ENCODE measurements at regions not wholly inside any gene's neighbourhood (a gene's known extent, or its start where the extent isn't known, plus 50 kb on each side); places are given as distances from the start of the nearest gene placed in this dataset.

DNA sequence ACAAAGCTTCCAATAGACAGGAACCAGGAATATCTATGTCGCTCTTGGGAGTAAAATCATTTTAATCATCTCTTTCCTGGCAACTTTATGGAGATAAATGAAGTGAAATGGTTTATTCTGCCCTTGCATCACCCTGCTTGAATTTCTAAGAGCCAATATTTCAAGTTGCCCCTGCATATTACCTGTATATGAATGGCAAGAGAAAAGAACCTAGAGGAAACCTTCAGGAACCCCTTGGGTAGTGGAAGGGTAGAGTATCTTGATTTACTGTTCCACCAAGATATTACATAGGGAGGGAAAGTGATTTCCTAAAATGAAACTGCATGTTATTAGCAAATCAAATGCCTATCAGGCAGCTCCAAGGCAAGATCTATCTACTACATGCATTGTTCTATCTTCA is 308.4 kb upstream of the NAV3 start:
- BruUV-seq (replicated peaks) = no TSS peak
- no peaks in the 10 kb centered on the region for H3K27me3 ChIP-seq (ENCODE audit: control insufficient read depth, insufficient read depth, low read length)
- DNase-seq (ENCODE audit: low read depth, low spot score) (no peak), ATAC-seq (no peak)
- H3K4me1 ChIP-seq (ENCODE audit: control insufficient read depth, insufficient read depth, low read length) = no peaks in the 10 kb centered on the region
- H3K27ac ChIP-seq (ENCODE audit: low read length) = no peak overlapping the region
- no peaks in the 10 kb centered on the region for H3K36me3 ChIP-seq (ENCODE audit: control insufficient read depth, insufficient read depth, low read length)
- TF ChIP-seq, protein P1, sequence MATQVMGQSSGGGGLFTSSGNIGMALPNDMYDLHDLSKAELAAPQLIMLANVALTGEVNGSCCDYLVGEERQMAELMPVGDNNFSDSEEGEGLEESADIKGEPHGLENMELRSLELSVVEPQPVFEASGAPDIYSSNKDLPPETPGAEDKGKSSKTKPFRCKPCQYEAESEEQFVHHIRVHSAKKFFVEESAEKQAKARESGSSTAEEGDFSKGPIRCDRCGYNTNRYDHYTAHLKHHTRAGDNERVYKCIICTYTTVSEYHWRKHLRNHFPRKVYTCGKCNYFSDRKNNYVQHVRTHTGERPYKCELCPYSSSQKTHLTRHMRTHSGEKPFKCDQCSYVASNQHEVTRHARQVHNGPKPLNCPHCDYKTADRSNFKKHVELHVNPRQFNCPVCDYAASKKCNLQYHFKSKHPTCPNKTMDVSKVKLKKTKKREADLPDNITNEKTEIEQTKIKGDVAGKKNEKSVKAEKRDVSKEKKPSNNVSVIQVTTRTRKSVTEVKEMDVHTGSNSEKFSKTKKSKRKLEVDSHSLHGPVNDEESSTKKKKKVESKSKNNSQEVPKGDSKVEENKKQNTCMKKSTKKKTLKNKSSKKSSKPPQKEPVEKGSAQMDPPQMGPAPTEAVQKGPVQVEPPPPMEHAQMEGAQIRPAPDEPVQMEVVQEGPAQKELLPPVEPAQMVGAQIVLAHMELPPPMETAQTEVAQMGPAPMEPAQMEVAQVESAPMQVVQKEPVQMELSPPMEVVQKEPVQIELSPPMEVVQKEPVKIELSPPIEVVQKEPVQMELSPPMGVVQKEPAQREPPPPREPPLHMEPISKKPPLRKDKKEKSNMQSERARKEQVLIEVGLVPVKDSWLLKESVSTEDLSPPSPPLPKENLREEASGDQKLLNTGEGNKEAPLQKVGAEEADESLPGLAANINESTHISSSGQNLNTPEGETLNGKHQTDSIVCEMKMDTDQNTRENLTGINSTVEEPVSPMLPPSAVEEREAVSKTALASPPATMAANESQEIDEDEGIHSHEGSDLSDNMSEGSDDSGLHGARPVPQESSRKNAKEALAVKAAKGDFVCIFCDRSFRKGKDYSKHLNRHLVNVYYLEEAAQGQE (IDR thresholded peaks at IDR 0.05; ENCODE audit: insufficient read depth in 1 of 2, low read depth in 2 of 2, low read length in 1 of 2) = no peak
- ChIA-PET CTCF (no interaction called here), POLR2A (no interaction called here)
- in situ Hi-C loops (cut with HindIII; ENCODE audit: low pct_unique_long_range_greater_than_20kb, low sequenced_read_pairs) (no loop called here), intact Hi-C loops (cut with micrococcal nuclease; ENCODE audit: unreplicated experiment) (no loop called here)
- H3K4me3 ChIP-seq (ENCODE audit: low read depth in 2 of 2, low read length in 2 of 2) = no peak overlapping the region
- no peaks in the 10 kb centered on the region for H3K9me3 ChIP-seq (ENCODE audit: control insufficient read depth, insufficient read depth, low read depth, low read length)

DNA sequence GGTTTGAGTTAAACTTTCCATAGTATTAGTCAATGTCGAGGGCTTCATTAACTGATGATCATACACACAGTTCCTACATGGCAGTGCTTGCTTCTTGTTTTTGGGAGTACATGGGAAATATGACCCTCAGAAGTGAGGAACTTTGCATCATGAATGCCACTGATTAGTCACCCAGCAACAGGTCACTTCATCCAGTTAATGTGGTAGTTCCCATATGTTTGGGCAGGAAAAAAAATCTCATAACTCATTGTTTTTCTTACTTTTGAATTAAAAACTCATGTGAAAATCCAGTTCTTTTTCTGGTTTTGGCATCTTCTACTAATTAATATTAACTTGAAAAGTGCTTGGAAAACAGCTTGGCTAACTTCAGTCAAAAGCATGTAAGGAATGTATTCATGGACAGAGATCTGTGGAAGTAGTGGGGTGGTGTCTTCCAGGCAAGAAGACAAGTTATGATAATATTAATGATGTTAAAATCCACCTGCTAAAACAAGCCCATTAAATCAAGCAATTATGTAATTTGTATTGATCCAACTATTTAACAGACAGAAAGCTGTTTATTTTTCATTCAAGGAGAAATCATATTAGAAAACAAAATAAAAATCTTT is 309.1 kb upstream of the NAV3 start:
- Histone ChIP-seq H3K4me1 (ENCODE audit: control insufficient read depth, insufficient read depth, low read length) (no peaks in the 10 kb centered on the region), H3K27me3 (ENCODE audit: control insufficient read depth, insufficient read depth, low read length) (no peaks in the 10 kb centered on the region), H3K9me3 (ENCODE audit: control insufficient read depth, insufficient read depth, low read depth, low read length) (no peaks in the 10 kb centered on the region), H3K27ac (ENCODE audit: low read length) (no peak overlapping the region), H3K4me3 (ENCODE audit: low read depth in 2 of 2, low read length in 2 of 2) (no peak overlapping the region), H3K36me3 (ENCODE audit: control insufficient read depth, insufficient read depth, low read length) (no peaks in the 10 kb centered on the region)
- TF ChIP-seq POLR2AphosphoS5 (IDR thresholded peaks at IDR 0.05; ENCODE audit: low read depth, low read length) (no peak), SIN3A (IDR thresholded peaks at IDR 0.05; ENCODE audit: borderline replicate concordance, insufficient read depth, low read depth, low read length) (no peak), TCF7L2 (IDR thresholded peaks at IDR 0.05; ENCODE audit: low read depth, low read length) (no peak)
- TF ChIP-seq, protein P2, sequence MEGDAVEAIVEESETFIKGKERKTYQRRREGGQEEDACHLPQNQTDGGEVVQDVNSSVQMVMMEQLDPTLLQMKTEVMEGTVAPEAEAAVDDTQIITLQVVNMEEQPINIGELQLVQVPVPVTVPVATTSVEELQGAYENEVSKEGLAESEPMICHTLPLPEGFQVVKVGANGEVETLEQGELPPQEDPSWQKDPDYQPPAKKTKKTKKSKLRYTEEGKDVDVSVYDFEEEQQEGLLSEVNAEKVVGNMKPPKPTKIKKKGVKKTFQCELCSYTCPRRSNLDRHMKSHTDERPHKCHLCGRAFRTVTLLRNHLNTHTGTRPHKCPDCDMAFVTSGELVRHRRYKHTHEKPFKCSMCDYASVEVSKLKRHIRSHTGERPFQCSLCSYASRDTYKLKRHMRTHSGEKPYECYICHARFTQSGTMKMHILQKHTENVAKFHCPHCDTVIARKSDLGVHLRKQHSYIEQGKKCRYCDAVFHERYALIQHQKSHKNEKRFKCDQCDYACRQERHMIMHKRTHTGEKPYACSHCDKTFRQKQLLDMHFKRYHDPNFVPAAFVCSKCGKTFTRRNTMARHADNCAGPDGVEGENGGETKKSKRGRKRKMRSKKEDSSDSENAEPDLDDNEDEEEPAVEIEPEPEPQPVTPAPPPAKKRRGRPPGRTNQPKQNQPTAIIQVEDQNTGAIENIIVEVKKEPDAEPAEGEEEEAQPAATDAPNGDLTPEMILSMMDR (IDR thresholded peaks at IDR 0.05) = no peak
- TF ChIP-seq, protein P1 (IDR thresholded peaks at IDR 0.05; ENCODE audit: insufficient read depth in 1 of 2, low read depth in 2 of 2, low read length in 1 of 2) = no peak
- DNase-seq (ENCODE audit: low read depth, low spot score) (no peak), ATAC-seq (no peak)
- intact Hi-C loops (cut with micrococcal nuclease; ENCODE audit: unreplicated experiment) (no loop called here), in situ Hi-C loops (cut with HindIII; ENCODE audit: low pct_unique_long_range_greater_than_20kb, low sequenced_read_pairs) (no loop called here)
- no TSS peak for BruUV-seq (replicated peaks)
- ChIA-PET CTCF (no interaction called here), POLR2A (no interaction called here)

Measured in Panc1 (cell line).